ENCODE measurements at regions not wholly inside any gene's neighbourhood (a gene's known extent, or its start where the extent isn't known, plus 50 kb on each side); places are given as distances from the start of the nearest gene placed in this dataset.

DNA sequence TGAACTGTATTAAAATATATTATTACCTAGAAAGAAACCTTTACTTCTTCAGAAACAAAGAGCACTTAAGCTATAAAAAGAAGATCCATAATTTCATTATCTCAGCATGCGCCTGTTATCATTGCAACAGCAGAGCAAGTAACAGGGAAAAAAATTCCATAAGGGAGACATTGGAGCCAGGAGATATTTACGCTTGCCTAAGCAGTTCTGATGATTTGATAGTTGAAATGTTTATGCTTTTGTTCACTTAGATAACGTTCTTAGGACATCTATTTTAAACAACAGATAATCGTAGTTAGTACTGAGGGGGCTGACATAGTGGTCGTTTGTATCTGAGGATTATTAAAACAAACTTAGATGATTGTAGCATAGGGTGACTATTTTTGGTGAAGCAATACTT lies 252.5 kb downstream of the NNT start:
- TF ChIP-seq, protein P1, sequence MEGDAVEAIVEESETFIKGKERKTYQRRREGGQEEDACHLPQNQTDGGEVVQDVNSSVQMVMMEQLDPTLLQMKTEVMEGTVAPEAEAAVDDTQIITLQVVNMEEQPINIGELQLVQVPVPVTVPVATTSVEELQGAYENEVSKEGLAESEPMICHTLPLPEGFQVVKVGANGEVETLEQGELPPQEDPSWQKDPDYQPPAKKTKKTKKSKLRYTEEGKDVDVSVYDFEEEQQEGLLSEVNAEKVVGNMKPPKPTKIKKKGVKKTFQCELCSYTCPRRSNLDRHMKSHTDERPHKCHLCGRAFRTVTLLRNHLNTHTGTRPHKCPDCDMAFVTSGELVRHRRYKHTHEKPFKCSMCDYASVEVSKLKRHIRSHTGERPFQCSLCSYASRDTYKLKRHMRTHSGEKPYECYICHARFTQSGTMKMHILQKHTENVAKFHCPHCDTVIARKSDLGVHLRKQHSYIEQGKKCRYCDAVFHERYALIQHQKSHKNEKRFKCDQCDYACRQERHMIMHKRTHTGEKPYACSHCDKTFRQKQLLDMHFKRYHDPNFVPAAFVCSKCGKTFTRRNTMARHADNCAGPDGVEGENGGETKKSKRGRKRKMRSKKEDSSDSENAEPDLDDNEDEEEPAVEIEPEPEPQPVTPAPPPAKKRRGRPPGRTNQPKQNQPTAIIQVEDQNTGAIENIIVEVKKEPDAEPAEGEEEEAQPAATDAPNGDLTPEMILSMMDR (IDR thresholded peaks at IDR 0.05) = no peak
- TF ChIP-seq, protein P2, sequence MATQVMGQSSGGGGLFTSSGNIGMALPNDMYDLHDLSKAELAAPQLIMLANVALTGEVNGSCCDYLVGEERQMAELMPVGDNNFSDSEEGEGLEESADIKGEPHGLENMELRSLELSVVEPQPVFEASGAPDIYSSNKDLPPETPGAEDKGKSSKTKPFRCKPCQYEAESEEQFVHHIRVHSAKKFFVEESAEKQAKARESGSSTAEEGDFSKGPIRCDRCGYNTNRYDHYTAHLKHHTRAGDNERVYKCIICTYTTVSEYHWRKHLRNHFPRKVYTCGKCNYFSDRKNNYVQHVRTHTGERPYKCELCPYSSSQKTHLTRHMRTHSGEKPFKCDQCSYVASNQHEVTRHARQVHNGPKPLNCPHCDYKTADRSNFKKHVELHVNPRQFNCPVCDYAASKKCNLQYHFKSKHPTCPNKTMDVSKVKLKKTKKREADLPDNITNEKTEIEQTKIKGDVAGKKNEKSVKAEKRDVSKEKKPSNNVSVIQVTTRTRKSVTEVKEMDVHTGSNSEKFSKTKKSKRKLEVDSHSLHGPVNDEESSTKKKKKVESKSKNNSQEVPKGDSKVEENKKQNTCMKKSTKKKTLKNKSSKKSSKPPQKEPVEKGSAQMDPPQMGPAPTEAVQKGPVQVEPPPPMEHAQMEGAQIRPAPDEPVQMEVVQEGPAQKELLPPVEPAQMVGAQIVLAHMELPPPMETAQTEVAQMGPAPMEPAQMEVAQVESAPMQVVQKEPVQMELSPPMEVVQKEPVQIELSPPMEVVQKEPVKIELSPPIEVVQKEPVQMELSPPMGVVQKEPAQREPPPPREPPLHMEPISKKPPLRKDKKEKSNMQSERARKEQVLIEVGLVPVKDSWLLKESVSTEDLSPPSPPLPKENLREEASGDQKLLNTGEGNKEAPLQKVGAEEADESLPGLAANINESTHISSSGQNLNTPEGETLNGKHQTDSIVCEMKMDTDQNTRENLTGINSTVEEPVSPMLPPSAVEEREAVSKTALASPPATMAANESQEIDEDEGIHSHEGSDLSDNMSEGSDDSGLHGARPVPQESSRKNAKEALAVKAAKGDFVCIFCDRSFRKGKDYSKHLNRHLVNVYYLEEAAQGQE (IDR thresholded peaks at IDR 0.05; ENCODE audit: low read depth, low read length) = no peak
- TF ChIP-seq SMC3 (IDR thresholded peaks at IDR 0.05; ENCODE audit: low read depth, low read length) (no peak), SIN3A (IDR thresholded peaks at IDR 0.05; ENCODE audit: borderline replicate concordance, low read depth, low read length) (no peak), YY1 (IDR thresholded peaks at IDR 0.05; ENCODE audit: low read depth) (no peak), POLR2AphosphoS5 (IDR thresholded peaks at IDR 0.05; ENCODE audit: low read depth, low read length) (no peak), FOXJ3 (CRISPR knock-in tag; IDR thresholded peaks at IDR 0.05) (no peak), NRF1 (IDR thresholded peaks at IDR 0.05; ENCODE audit: low read depth, low read length) (no peak), JUND (IDR thresholded peaks at IDR 0.05) (no peak), NFIC (IDR thresholded peaks at IDR 0.05; ENCODE audit: borderline replicate concordance) (no peak), RAD21 (IDR thresholded peaks at IDR 0.05; ENCODE audit: low read length) (no peak), TAF1 (IDR thresholded peaks at IDR 0.05; ENCODE audit: borderline replicate concordance, low read depth, low read length) (no peak)
- TF ChIP-seq, protein P3, sequence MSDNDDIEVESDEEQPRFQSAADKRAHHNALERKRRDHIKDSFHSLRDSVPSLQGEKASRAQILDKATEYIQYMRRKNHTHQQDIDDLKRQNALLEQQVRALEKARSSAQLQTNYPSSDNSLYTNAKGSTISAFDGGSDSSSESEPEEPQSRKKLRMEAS (IDR thresholded peaks at IDR 0.05; ENCODE audit: low read depth) = no peak

Data from SK-N-SH (cell line).